ENCODE measurements at regions not wholly inside any gene's neighbourhood (a gene's known extent, or its start where the extent isn't known, plus 50 kb on each side); places are given as distances from the start of the nearest gene placed in this dataset.

GRCh38 chr5:133730346-133730745 is 118.0 kb upstream of the FSTL4 start:
- TF ChIP-seq CEBPB (IDR thresholded peaks at IDR 0.05; ENCODE audit: low read depth, low read length) (no peak), POLR2AphosphoS5 (IDR thresholded peaks at IDR 0.05; ENCODE audit: low read depth, low read length) (no peak)
